Stimulated activated naive CD8-positive, alpha-beta T cell treated with anti-CD3 and anti-CD28 coated beads, Interleukin-15, amount 100 ng/mL, for 72 hours (primary cell): ENCODE measurements at regions not wholly inside any gene's neighbourhood (a gene's known extent, or its start where the extent isn't known, plus 50 kb on each side); places are given as distances from the start of the nearest gene placed in this dataset.
A peak's percentile ranks its signal among the peaks of the same experiment; 100 is the strongest.
"Not testable (repeated sequence)": the region's sequence is repeated elsewhere in the genome, so short reads cannot be mapped to it uniquely, and the experiment has no call there.

Source experiments
- ATAC-seq: fragments of 150-1000 bp; cut with Tn5 transposase; 2 replicates; pipeline ENCODE4 v1.10.0; 2021; ENCODE audit warnings: mild to moderate bottlenecking, moderate library complexity
- DNase-seq, 2 donors: peaks; one replicate each; pipeline ENCODE4 v3.0.0; 2021 to 2022
- H3K27ac Mint-ChIP-seq, 2 donors: one replicate each; pipeline ENCODE4 v1.8.0; 2022; ENCODE audit warnings: mild to moderate bottlenecking in 2 of 2, mixed read lengths in 2 of 2, moderate library complexity in 2 of 2
- H3K27me3 Mint-ChIP-seq: one replicate; pipeline ENCODE4 v1.8.0; 2022; ENCODE audit warnings: mixed read lengths
- H3K4me1 Mint-ChIP-seq: one replicate; pipeline ENCODE4 v1.8.0; 2022; ENCODE audit warnings: mild to moderate bottlenecking, mixed read lengths
- H3K4me3 Mint-ChIP-seq, 2 donors: one replicate each; pipeline ENCODE4 v1.8.0; 2022; ENCODE audit warnings: mild to moderate bottlenecking in 2 of 2, mixed read lengths in 2 of 2, moderate library complexity in 1 of 2
- H3K9me3 Mint-ChIP-seq, 2 donors: one replicate each; pipeline ENCODE4 v1.8.0; 2022; ENCODE audit warnings: mixed read lengths in 2 of 2

GRCh38 chrX:152507168-152507567, 56.1 kb upstream of the GABRA3 start:
- not testable (repeated sequence) for H3K9me3 Mint-ChIP-seq, H3K4me1 Mint-ChIP-seq, H3K27me3 Mint-ChIP-seq, H3K4me3 Mint-ChIP-seq, DNase-seq, ATAC-seq
- H3K27ac Mint-ChIP-seq = peak overlapping the region in 1 of 2 donors; percentile 31

GRCh38 chrX:152520653-152521052, 69.5 kb upstream of the GABRA3 start:
- Mint-ChIP-seq H3K27ac (no peak overlapping the region), H3K27me3 (no peaks in the 10 kb centered on the region), H3K4me1 (no peaks in the 10 kb centered on the region), H3K9me3 (no peaks in the 10 kb centered on the region), H3K4me3 (no peak overlapping the region)
- DNase-seq (no peak), ATAC-seq (no peak)

GRCh38 chrX:152528193-152528592, 77.1 kb upstream of the GABRA3 start:
- H3K27me3 Mint-ChIP-seq = no peaks in the 10 kb centered on the region

GRCh38 chrX:152530967-152531366, 79.9 kb upstream of the GABRA3 start:
- Mint-ChIP-seq H3K4me3 (no peak overlapping the region), H3K9me3 (peaks cover 5 to 22% of the 10 kb centered on the region in 2 donors), H3K27me3 (no peaks in the 10 kb centered on the region), H3K4me1 (no peaks in the 10 kb centered on the region), H3K27ac (no peak overlapping the region)
- DNase-seq (no peak), ATAC-seq (no peak)

More at GRCh38 chrX:152528193-152528592, 77.1 kb upstream of the GABRA3 start:
- Mint-ChIP-seq H3K4me3 (no peak overlapping the region), H3K4me1 (no peaks in the 10 kb centered on the region), H3K9me3 (peaks cover 5 to 22% of the 10 kb centered on the region in 2 donors), H3K27ac (no peak overlapping the region)
- DNase-seq = no peak
- ATAC-seq = no peak

GRCh38 chrX:152537373-152537772, 86.3 kb upstream of the GABRA3 start:
- DNase-seq (no peak), ATAC-seq (no peak)
- H3K27me3 Mint-ChIP-seq = no peaks in the 10 kb centered on the region
- no peaks in the 10 kb centered on the region for H3K9me3 Mint-ChIP-seq
- H3K4me1 Mint-ChIP-seq = no peaks in the 10 kb centered on the region
- H3K4me3 Mint-ChIP-seq = no peak overlapping the region
- H3K27ac Mint-ChIP-seq = no peak overlapping the region

- ATAC-seq = no peak
- H3K4me1 Mint-ChIP-seq = no peaks in the 10 kb centered on the region
- H3K4me3 Mint-ChIP-seq = no peak overlapping the region
- no peak for DNase-seq
- H3K27me3 Mint-ChIP-seq = peaks cover 8% of the 10 kb centered on the region
- H3K27ac Mint-ChIP-seq = no peak overlapping the region
- no peaks in the 10 kb centered on the region for H3K9me3 Mint-ChIP-seq
These were observed 63.8 kb upstream of the GABRQ start for GRCh38 chrX:152573866-152574265.

GRCh38 chrX:152575331-152575730, 62.4 kb upstream of the GABRQ start:
- Mint-ChIP-seq H3K4me1 (no peaks in the 10 kb centered on the region), H3K27me3 (peaks cover 14% of the 10 kb centered on the region), H3K27ac (no peak overlapping the region), H3K4me3 (no peak overlapping the region), H3K9me3 (no peaks in the 10 kb centered on the region)
- ATAC-seq (no peak), DNase-seq (no peak)

- ATAC-seq, H3K4me1 Mint-ChIP-seq, H3K27me3 Mint-ChIP-seq, H3K27ac Mint-ChIP-seq, H3K9me3 Mint-ChIP-seq, H3K4me3 Mint-ChIP-seq, DNase-seq: not testable (repeated sequence)
These were observed 50.2 kb upstream of the GABRQ start for GRCh38 chrX:152587523-152587922.
